Stimulated activated naive CD4-positive, alpha-beta T cell treated with Interleukin-2 at 50 U/mL for 16 hours (primary cell): ENCODE measurements at regions not wholly inside any gene's neighbourhood (a gene's known extent, or its start where the extent isn't known, plus 50 kb on each side); places are given as distances from the start of the nearest gene placed in this dataset.
"Not testable (repeated sequence)": the region's sequence is repeated elsewhere in the genome, so short reads cannot be mapped to it uniquely, and the experiment has no call there.

Experiments used
- DNase-seq: peaks from one replicate; lab custom pipeline; 2025; lab: John Stamatoyannopoulos, UW

GRCh38 chr7:149604521-149604920 lies 106.9 kb upstream of the ZNF746 start:
- DNase-seq: no peak

GRCh38 chr7:149600669-149601330 lies 103.2 kb upstream of the ZNF746 start:
- peak; percentile 52 for DNase-seq

- DNase-seq: no peak
Measured at GRCh38 chr7:149599636-149600206, 102.1 kb upstream of the ZNF746 start.

GRCh38 chr7:149598721-149599308 lies 101.2 kb upstream of the ZNF746 start:
- DNase-seq: no peak

- DNase-seq: not testable (repeated sequence)
Measured at GRCh38 chr7:149597789-149598188, 100.2 kb upstream of the ZNF746 start.

- no peak for DNase-seq
Measured at GRCh38 chr7:149595541-149595940, 97.9 kb upstream of the ZNF746 start.

GRCh38 chr7:149595078-149595477 lies 97.5 kb upstream of the ZNF746 start:
- no peak for DNase-seq

GRCh38 chr7:149588930-149589329 lies 91.3 kb upstream of the ZNF746 start:
- DNase-seq: no peak

- no peak for DNase-seq
Measured at GRCh38 chr7:149586646-149587645, 89.3 kb upstream of the ZNF746 start.

- DNase-seq: no peak
Measured at GRCh38 chr7:149584530-149584929, 86.9 kb upstream of the ZNF746 start.

- DNase-seq: no peak
Measured at GRCh38 chr7:149584009-149584408, 86.4 kb upstream of the ZNF746 start.

GRCh38 chr7:149580328-149580727 lies 82.7 kb upstream of the ZNF746 start:
- DNase-seq: no peak

- not testable (repeated sequence) for DNase-seq
Measured at GRCh38 chr7:149579365-149579764, 81.8 kb upstream of the ZNF746 start.

- DNase-seq: not testable (repeated sequence)
Measured at GRCh38 chr7:149574428-149574827, 76.8 kb upstream of the ZNF746 start.

GRCh38 chr7:149573519-149573918 lies 75.9 kb upstream of the ZNF746 start:
- DNase-seq: no peak

- not testable (repeated sequence) for DNase-seq
Measured at GRCh38 chr7:149572920-149573319, 75.3 kb upstream of the ZNF746 start.

- no peak for DNase-seq
Measured at GRCh38 chr7:149570784-149571183, 73.2 kb upstream of the ZNF746 start.

- no peak for DNase-seq
Measured at GRCh38 chr7:149569726-149570422, 72.3 kb upstream of the ZNF746 start.

- DNase-seq: no peak
Measured at GRCh38 chr7:149569025-149569725, 71.6 kb upstream of the ZNF746 start.

- no peak for DNase-seq
Measured at GRCh38 chr7:149568218-149568617, 70.6 kb upstream of the ZNF746 start.

GRCh38 chr7:149566103-149566502 lies 68.5 kb upstream of the ZNF746 start:
- DNase-seq: no peak
